H9 (cell line): ENCODE measurements at regions not wholly inside any gene's neighbourhood (a gene's known extent, or its start where the extent isn't known, plus 50 kb on each side); places are given as distances from the start of the nearest gene placed in this dataset.

Experiments
- DNase-seq: peaks from one replicate; pipeline ENCODE4 v3.0.0-alpha.2; 2017
- H2AFZ ChIP-seq: one replicate; pipeline ENCODE4 v1.6.1; 2013; ENCODE audit warnings: mild to moderate bottlenecking, low read length, control low read depth, moderate library complexity
- H2AK5ac ChIP-seq: 2 replicates; pipeline ENCODE4 v1.6.1; 2013; ENCODE audit warnings: low read length, control low read depth, mixed read lengths; ENCODE audit not compliant: insufficient read length
- H2BK120ac ChIP-seq: one replicate; pipeline ENCODE4 v1.6.1; 2013; ENCODE audit warnings: low read depth, mild to moderate bottlenecking, low read length, control low read depth, inconsistent platforms; ENCODE audit not compliant: poor library complexity, severe bottlenecking
- H2BK12ac ChIP-seq: 2 replicates; pipeline ENCODE4 v1.6.1; 2013; ENCODE audit warnings: low read length, control low read depth, mixed read lengths, low read depth; ENCODE audit not compliant: insufficient read length
- H2BK15ac ChIP-seq: 2 replicates; pipeline ENCODE4 v1.6.1; 2013; ENCODE audit warnings: low read depth, low read length, control low read depth
- H2BK20ac ChIP-seq: one replicate; pipeline ENCODE4 v1.6.1; 2013; ENCODE audit warnings: low read depth, mild to moderate bottlenecking, low read length, control low read depth, inconsistent platforms; ENCODE audit not compliant: poor library complexity, severe bottlenecking
- H2BK5ac ChIP-seq: 2 replicates; pipeline ENCODE4 v1.6.1; 2013; ENCODE audit warnings: low read length, control low read depth, mixed read lengths; ENCODE audit not compliant: insufficient read length
- H3K14ac ChIP-seq: 2 replicates; pipeline ENCODE4 v1.6.1; 2013; ENCODE audit warnings: low read length, control low read depth; ENCODE audit not compliant: insufficient read depth
- H3K18ac ChIP-seq: 2 replicates; pipeline ENCODE4 v1.6.1; 2013; ENCODE audit warnings: low read depth, mild to moderate bottlenecking, mixed read lengths, low read length, control low read depth; ENCODE audit not compliant: insufficient read length
- H3K23ac ChIP-seq: 2 replicates; pipeline ENCODE4 v1.6.1; 2013; ENCODE audit warnings: low read length, control low read depth, mixed read lengths, low read depth; ENCODE audit not compliant: insufficient read length
- H3K23me2 ChIP-seq: 2 replicates; pipeline ENCODE4 v1.6.1; 2013; ENCODE audit warnings: low read depth, mild to moderate bottlenecking, mixed read lengths, low read length, control low read depth; ENCODE audit not compliant: insufficient read length, poor library complexity, severe bottlenecking
- H3K27ac ChIP-seq: 2 replicates; pipeline ENCODE4 v1.5.1; 2013; ENCODE audit warnings: low read length, control low read depth, mixed read lengths, low read depth; ENCODE audit not compliant: insufficient read length
- H3K27me3 ChIP-seq: 2 replicates; pipeline ENCODE4 v1.6.1; 2013; ENCODE audit warnings: low read length, control low read depth, inconsistent platforms; ENCODE audit not compliant: insufficient read depth
- H3K4ac ChIP-seq: 2 replicates; pipeline ENCODE4 v1.6.1; 2013; ENCODE audit warnings: low read depth, mild to moderate bottlenecking, control low read depth, inconsistent platforms, low read length, moderate library complexity
- H3K4me1 ChIP-seq: 2 replicates; pipeline ENCODE4 v1.6.1; 2013; ENCODE audit warnings: low read length, control low read depth, inconsistent platforms; ENCODE audit not compliant: insufficient read depth
- H3K4me2 ChIP-seq: 2 replicates; pipeline ENCODE4 v1.6.1; 2013; ENCODE audit warnings: low read length, control low read depth, mixed read lengths; ENCODE audit not compliant: insufficient read length, insufficient read depth
- H3K56ac ChIP-seq: 2 replicates; pipeline ENCODE4 v1.6.1; 2013; ENCODE audit warnings: low read depth, mild to moderate bottlenecking, mixed read lengths, low read length, control low read depth; ENCODE audit not compliant: insufficient read length
- H3K79me1 ChIP-seq: 2 replicates; pipeline ENCODE4 v1.6.1; 2013; ENCODE audit warnings: low read depth, mild to moderate bottlenecking, moderate library complexity, low read length, control low read depth, inconsistent platforms; ENCODE audit not compliant: insufficient read depth, poor library complexity, severe bottlenecking
- H3K79me2 ChIP-seq: 2 replicates; pipeline ENCODE4 v1.6.1; 2013; ENCODE audit warnings: low read length, control low read depth, inconsistent platforms; ENCODE audit not compliant: insufficient read depth
- H3K9ac ChIP-seq: 2 replicates; pipeline ENCODE4 v1.6.1; 2013; ENCODE audit warnings: low read length, control low read depth, mixed read lengths; ENCODE audit not compliant: insufficient read length; ENCODE audit errors: extremely low read depth
- H3K9me3 ChIP-seq: one replicate; pipeline ENCODE4 v1.6.1; 2013; ENCODE audit warnings: low read depth, low read length, inconsistent platforms; ENCODE audit not compliant: control insufficient read depth
- H3T11ph ChIP-seq: one replicate; pipeline ENCODE4 v1.6.1; 2013; ENCODE audit warnings: mild to moderate bottlenecking, low read length, control low read depth, inconsistent platforms
- H4K20me1 ChIP-seq: one replicate; pipeline ENCODE4 v1.6.1; 2013; ENCODE audit not compliant: control insufficient read depth, insufficient read length, insufficient read depth
- H4K5ac ChIP-seq: 2 replicates; pipeline ENCODE4 v1.6.1; 2013; ENCODE audit warnings: low read depth, mild to moderate bottlenecking, mixed read lengths, low read length, control low read depth; ENCODE audit not compliant: insufficient read length
- H4K8ac ChIP-seq: replicated peaks from 2 replicates; pipeline ENCODE4 v1.6.1; 2013; ENCODE audit warnings: low read length, control low read depth, mixed read lengths, low read depth; ENCODE audit not compliant: insufficient read length
- H4K91ac ChIP-seq: 2 replicates; pipeline ENCODE4 v1.6.1; 2013; ENCODE audit warnings: low read depth, mild to moderate bottlenecking, moderate library complexity, mixed read lengths, low read length, control low read depth; ENCODE audit not compliant: insufficient read length
- H3K27ac Mint-ChIP-seq, 3 experiments: 2 replicates in 2 of 3; 3 replicates in 1 of 3; pipeline ENCODE4 v1.8.0; 2020 to 2021; ENCODE audit warnings: mixed read lengths in 3 of 3, mild to moderate bottlenecking in 1 of 3, moderate library complexity in 1 of 3
- H3K27me3 Mint-ChIP-seq: 2 replicates; pipeline ENCODE4 v1.8.0; 2021; ENCODE audit warnings: low read depth, mild to moderate bottlenecking, moderate library complexity, mixed read lengths
- H3K36me3 Mint-ChIP-seq, 3 experiments: 2 replicates in 2 of 3; 3 replicates in 1 of 3; pipeline ENCODE4 v1.8.0; 2020 to 2021; ENCODE audit warnings: low read depth in 3 of 3, mixed read lengths in 3 of 3; ENCODE audit not compliant: insufficient read depth in 1 of 3
- H3K4me1 Mint-ChIP-seq, 2 experiments: 2 replicates each; pipeline ENCODE4 v1.8.0; 2020; ENCODE audit warnings: mixed read lengths in 2 of 2
- H3K4me3 Mint-ChIP-seq, 2 experiments: 2 replicates in 1 of 2; 3 replicates in 1 of 2; pipeline ENCODE4 v1.8.0; 2020 to 2021; ENCODE audit warnings: mild to moderate bottlenecking in 2 of 2, mixed read lengths in 2 of 2, moderate library complexity in 1 of 2
- H3K9me3 Mint-ChIP-seq, 2 experiments: 2 replicates in 1 of 2; 3 replicates in 1 of 2; pipeline ENCODE4 v1.8.0; 2020; ENCODE audit warnings: mild to moderate bottlenecking in 2 of 2, mixed read lengths in 2 of 2, moderate library complexity in 1 of 2
- CTCF ChIP-seq: fragments of 200-600 bp; sonication (generic); conservative IDR thresholded peaks from 3 replicates; pipeline ENCODE4 v1.8.0; 2021; ENCODE audit warnings: antibody characterized with exemption, mild to moderate bottlenecking
- WGBS: extraction: QIAGEN DNeasy Blood & Tissue Kit; methylation state at CpG from one replicate; pipeline ENCODE4 v1.1.7; 2013; ENCODE audit warnings: missing lambda C conversion rate, low lambda C conversion rate, mixed read lengths; ENCODE audit not compliant: insufficient read length; ENCODE audit errors: extremely low coverage; 5-methylcytosine and 5-hydroxymethylcytosine counted together

GRCh38 chr12:91565246-91565645, 382.6 kb upstream of the DCN start:
- Histone ChIP-seq H2BK12ac (no peak overlapping the region), H3K23ac (no peak overlapping the region), H3K56ac (no peak overlapping the region), H4K5ac (no peak overlapping the region), H2AK5ac (no peak overlapping the region), H2BK20ac (no peak overlapping the region), H3T11ph (no peak overlapping the region), H2BK15ac (no peak overlapping the region), H3K23me2 (no peaks in the 10 kb centered on the region), H4K8ac (no peak overlapping the region), H3K9ac (no peak overlapping the region), H3K18ac (no peak overlapping the region), H3K4me1 (no peaks in the 10 kb centered on the region), H3K27ac (no peak overlapping the region), H2AFZ (no peak overlapping the region), H3K4ac (no peak overlapping the region), H4K20me1 (no peaks in the 10 kb centered on the region), H3K79me2 (no peaks in the 10 kb centered on the region), H2BK5ac (no peak overlapping the region), H3K79me1 (no peaks in the 10 kb centered on the region), H3K4me2 (no peak overlapping the region), H3K27me3 (no peaks in the 10 kb centered on the region), H3K14ac (no peak overlapping the region), H4K91ac (no peak overlapping the region), H2BK120ac (no peak overlapping the region), H3K9me3 (no peaks in the 10 kb centered on the region)
- H3K27ac Mint-ChIP-seq = no peak overlapping the region
- H3K36me3 Mint-ChIP-seq = no peaks in the 10 kb centered on the region
- H3K9me3 Mint-ChIP-seq = no peaks in the 10 kb centered on the region
- H3K4me1 Mint-ChIP-seq = peaks cover 12 to 13% of the 10 kb centered on the region in 2 experiments; a peak in 3 of 4 replicates
- no peak overlapping the region for H3K4me3 Mint-ChIP-seq
- no peak for TF ChIP-seq CTCF
- WGBS = no CpG with 5 or more reads among the region's 4 CpGs
- H3K27me3 Mint-ChIP-seq = no peaks in the 10 kb centered on the region
- DNase-seq = no peak
